ENCODE measurements at regions not wholly inside any gene's neighbourhood (a gene's known extent, or its start where the extent isn't known, plus 50 kb on each side); places are given as distances from the start of the nearest gene placed in this dataset.

GRCh38 chr5:3742750-3743149 is 147.1 kb downstream of the IRX1 start:
- TF ChIP-seq, protein P1, sequence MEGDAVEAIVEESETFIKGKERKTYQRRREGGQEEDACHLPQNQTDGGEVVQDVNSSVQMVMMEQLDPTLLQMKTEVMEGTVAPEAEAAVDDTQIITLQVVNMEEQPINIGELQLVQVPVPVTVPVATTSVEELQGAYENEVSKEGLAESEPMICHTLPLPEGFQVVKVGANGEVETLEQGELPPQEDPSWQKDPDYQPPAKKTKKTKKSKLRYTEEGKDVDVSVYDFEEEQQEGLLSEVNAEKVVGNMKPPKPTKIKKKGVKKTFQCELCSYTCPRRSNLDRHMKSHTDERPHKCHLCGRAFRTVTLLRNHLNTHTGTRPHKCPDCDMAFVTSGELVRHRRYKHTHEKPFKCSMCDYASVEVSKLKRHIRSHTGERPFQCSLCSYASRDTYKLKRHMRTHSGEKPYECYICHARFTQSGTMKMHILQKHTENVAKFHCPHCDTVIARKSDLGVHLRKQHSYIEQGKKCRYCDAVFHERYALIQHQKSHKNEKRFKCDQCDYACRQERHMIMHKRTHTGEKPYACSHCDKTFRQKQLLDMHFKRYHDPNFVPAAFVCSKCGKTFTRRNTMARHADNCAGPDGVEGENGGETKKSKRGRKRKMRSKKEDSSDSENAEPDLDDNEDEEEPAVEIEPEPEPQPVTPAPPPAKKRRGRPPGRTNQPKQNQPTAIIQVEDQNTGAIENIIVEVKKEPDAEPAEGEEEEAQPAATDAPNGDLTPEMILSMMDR (IDR thresholded peaks at IDR 0.05), result no peak
- no peak for TF ChIP-seq ZFX (IDR thresholded peaks at IDR 0.05; ENCODE audit: borderline replicate concordance)

Measured in 22Rv1 (cell line).